ENCODE measurements at regions not wholly inside any gene's neighbourhood (a gene's known extent, or its start where the extent isn't known, plus 50 kb on each side); places are given as distances from the start of the nearest gene placed in this dataset.

GRCh38 chr12:126487431-126487980, 1422.3 kb downstream of the AACS start:
- TF ChIP-seq, protein P1, sequence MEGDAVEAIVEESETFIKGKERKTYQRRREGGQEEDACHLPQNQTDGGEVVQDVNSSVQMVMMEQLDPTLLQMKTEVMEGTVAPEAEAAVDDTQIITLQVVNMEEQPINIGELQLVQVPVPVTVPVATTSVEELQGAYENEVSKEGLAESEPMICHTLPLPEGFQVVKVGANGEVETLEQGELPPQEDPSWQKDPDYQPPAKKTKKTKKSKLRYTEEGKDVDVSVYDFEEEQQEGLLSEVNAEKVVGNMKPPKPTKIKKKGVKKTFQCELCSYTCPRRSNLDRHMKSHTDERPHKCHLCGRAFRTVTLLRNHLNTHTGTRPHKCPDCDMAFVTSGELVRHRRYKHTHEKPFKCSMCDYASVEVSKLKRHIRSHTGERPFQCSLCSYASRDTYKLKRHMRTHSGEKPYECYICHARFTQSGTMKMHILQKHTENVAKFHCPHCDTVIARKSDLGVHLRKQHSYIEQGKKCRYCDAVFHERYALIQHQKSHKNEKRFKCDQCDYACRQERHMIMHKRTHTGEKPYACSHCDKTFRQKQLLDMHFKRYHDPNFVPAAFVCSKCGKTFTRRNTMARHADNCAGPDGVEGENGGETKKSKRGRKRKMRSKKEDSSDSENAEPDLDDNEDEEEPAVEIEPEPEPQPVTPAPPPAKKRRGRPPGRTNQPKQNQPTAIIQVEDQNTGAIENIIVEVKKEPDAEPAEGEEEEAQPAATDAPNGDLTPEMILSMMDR (IDR thresholded peaks at IDR 0.05; ENCODE audit: low read length) = no peak
- no peak for TF ChIP-seq EZH2 (IDR thresholded peaks at IDR 0.05; ENCODE audit: borderline replicate concordance, low read length)
